SK-N-MC (cell line): ENCODE measurements at regions not wholly inside any gene's neighbourhood (a gene's known extent, or its start where the extent isn't known, plus 50 kb on each side); places are given as distances from the start of the nearest gene placed in this dataset.

Source experiments
- FOXP2 ChIP-seq: optimal IDR thresholded peaks from 2 replicates; pipeline ENCODE3; 2011; ENCODE audit warnings: mild to moderate bottlenecking, moderate library complexity; ENCODE audit not compliant: insufficient read depth; ENCODE audit errors: extremely low read length, control extremely low read depth
- POLR2AphosphoS5 ChIP-seq: IDR thresholded peaks from 2 replicates; pipeline ENCODE4 v1.6.1; 2012; ENCODE audit warnings: mild to moderate bottlenecking, low read depth, low read length, borderline replicate concordance

DNA sequence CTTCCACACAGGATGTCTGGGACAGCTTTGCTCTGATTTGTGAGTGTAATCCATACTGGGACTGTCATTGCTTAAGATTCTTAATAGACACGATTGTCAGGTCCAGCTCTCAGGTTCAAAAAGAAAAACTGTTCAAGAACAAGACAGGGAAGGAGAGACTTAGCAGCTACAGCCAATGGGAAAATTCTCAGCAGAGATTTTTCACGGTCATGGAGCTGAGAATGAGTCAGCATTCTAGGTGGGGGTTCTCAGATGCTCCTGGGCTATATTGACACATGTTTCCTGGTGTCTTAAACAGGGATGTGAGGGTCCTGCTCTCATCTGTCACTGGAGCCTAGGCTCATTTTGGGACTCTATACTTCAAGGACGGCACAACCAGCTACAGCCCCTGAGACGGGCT, 318.3 kb downstream of the RRAGC start:
- TF ChIP-seq POLR2AphosphoS5 (no peak), FOXP2 (no peak)
